ENCODE measurements at regions not wholly inside any gene's neighbourhood (a gene's known extent, or its start where the extent isn't known, plus 50 kb on each side); places are given as distances from the start of the nearest gene placed in this dataset.
"Not testable (repeated sequence)": the region's sequence is repeated elsewhere in the genome, so short reads cannot be mapped to it uniquely, and the experiment has no call there.

DNA sequence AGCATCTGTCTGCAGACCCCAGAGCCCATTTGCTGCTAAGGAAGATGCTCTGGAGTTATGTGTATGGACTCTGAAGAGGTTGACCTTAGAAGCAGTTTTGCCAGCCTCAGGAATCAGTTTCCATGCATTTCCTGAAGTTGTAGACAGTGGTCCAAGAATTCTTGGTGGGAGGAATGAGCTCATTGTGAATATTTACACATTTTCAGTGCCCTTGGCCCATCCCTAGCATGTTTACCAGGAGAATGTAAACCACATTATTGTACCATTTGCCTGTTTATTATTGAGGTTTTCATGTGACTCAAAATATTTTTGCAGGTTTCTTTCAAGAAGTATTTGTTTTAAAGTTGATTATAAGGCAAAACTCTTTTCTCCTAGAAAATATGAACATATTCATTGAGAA, 93.8 kb downstream of the NXNL2 start:
- in situ Hi-C loops (cut with HindIII; ENCODE audit: low sequenced_read_pairs), result no loop called here
- no peak overlapping the region for H3K4me3 ChIP-seq (ENCODE audit: low read depth, low read length)
- no peak for TF ChIP-seq CTCF (IDR thresholded peaks at IDR 0.05; ENCODE audit: low read depth, low read length, missing control alignments)
- no peak for DNase-seq (ENCODE audit: low read depth)

DNA sequence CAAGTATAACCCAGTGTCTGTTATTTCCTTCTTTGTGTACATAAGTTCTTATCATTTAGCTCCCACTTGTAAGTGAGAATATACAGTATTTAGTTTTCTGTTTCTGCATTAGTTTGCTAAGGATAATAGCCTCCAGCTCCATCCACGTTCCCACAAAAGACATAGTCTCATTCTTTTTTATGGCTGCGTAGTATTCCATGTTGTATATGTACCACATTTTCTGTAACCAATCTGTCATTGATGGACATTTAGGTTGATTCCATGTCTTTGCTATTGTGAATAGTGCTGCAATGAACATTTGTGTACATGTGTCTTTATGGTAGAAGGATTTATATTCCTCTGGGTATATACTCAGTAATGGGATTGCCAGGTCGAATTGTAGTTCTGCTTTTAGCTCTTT, 95.6 kb downstream of the NXNL2 start:
- DNase-seq (ENCODE audit: low read depth); H3K4me3 ChIP-seq (ENCODE audit: low read depth, low read length); in situ Hi-C loops (cut with HindIII; ENCODE audit: low sequenced_read_pairs): not testable (repeated sequence)

DNA sequence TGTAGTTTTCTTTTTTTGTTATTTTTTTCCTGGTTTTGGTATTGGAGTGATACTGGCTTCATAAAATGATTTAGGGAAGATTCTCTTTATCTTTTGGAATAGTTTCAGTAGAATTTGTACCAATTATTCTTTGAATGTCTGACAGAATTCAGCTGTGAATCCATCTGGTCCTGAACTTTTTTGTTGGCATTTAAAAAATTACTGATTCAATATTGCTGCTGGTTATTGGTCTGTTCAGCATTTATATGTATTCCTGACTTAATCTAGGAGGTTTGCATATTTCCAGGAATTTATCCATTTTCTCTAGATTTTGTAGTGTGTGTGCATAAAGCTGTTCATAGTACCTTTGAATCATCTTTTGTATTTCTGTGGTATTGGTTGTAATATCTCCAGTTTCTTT, 100.2 kb downstream of the NXNL2 start:
- in situ Hi-C loops (cut with HindIII; ENCODE audit: low sequenced_read_pairs), result no loop called here
- DNase-seq (ENCODE audit: low read depth), result no peak
- TF ChIP-seq CTCF (IDR thresholded peaks at IDR 0.05; ENCODE audit: low read depth, low read length, missing control alignments), result no peak
- H3K4me3 ChIP-seq (ENCODE audit: low read depth, low read length), result no peak overlapping the region

DNA sequence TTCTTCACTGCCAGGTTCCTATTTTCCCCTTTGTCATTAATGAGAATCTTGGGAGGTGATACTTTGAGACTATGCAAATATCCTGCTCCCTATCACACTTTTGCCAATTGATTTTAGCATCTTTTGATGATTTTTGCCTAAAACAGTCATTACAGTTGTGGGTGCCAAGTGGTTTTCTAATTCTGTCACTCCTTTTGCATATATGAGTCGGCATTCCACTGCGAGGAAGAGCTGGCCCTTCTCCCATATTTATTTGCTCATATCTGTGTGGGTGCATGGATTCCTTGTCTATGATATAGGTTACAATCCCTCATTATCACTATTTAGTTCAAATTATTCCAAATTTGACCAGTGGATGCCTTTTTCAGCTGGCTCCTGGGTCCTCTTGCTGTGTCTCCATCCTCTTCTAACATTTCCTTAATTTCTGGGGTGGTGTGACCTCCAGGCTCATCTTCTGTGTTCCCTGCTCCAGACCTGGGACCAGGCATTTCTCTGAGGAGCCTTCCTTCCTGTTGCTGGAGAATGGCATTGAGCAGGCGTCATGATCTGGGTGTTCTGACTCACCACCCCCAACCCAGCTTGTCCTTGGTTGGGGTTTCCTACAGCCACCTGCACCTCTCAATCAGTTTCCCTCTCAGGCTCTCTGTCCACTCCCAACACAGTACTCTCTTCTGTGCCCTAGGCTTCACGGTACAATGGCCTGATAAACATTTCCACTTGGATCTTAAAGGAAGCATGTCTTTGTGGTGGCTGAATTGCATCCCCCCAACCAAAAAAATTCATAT, 106.7 kb downstream of the NXNL2 start:
- DNase-seq (ENCODE audit: low read depth), result no peak
- in situ Hi-C loops (cut with HindIII; ENCODE audit: low sequenced_read_pairs), result no loop called here
- H3K4me3 ChIP-seq (ENCODE audit: low read depth, low read length), result no peak overlapping the region
- no peak for TF ChIP-seq CTCF (IDR thresholded peaks at IDR 0.05; ENCODE audit: low read depth, low read length, missing control alignments)

- TF ChIP-seq CTCF (IDR thresholded peaks at IDR 0.05; ENCODE audit: low read depth, low read length, missing control alignments), result no peak
- in situ Hi-C loops (cut with HindIII; ENCODE audit: low sequenced_read_pairs), result no loop called here
- H3K4me3 ChIP-seq (ENCODE audit: low read depth, low read length), result no peak overlapping the region
- no peak for DNase-seq (ENCODE audit: low read depth)
These were observed 107.4 kb downstream of the NXNL2 start for GRCh38 chr9:88642336-88642735.

DNA sequence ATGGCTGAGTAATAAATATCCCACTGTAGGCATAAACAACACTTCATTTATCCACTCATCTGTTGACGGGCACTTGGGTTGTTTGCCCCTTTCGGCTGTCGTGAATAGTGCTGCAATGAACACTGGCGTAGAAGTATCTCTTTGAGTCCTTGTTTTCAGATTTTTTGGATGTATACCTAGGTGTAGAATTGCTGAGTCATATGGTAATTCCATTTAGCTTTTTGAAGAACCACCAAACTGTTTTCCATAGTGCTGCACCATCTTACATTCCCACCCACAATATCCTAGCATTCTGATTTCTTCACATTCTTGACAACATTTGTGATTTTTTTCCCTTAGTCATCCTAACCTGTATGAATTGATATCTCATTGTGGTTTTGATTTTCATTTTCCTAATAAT, 109.0 kb downstream of the NXNL2 start:
- no peak for TF ChIP-seq CTCF (IDR thresholded peaks at IDR 0.05; ENCODE audit: low read depth, low read length, missing control alignments)
- in situ Hi-C loops (cut with HindIII; ENCODE audit: low sequenced_read_pairs), result no loop called here
- H3K4me3 ChIP-seq (ENCODE audit: low read depth, low read length), result no peak overlapping the region
- no peak for DNase-seq (ENCODE audit: low read depth)

- no peak for DNase-seq (ENCODE audit: low read depth)
- TF ChIP-seq CTCF (IDR thresholded peaks at IDR 0.05; ENCODE audit: low read depth, low read length, missing control alignments), result no peak
- no peak overlapping the region for H3K4me3 ChIP-seq (ENCODE audit: low read depth, low read length)
- in situ Hi-C loops (cut with HindIII; ENCODE audit: low sequenced_read_pairs), result no loop called here
These were observed 110.3 kb downstream of the NXNL2 start for GRCh38 chr9:88645172-88645878.
